NB4 (cell line): ENCODE measurements at regions not wholly inside any gene's neighbourhood (a gene's known extent, or its start where the extent isn't known, plus 50 kb on each side); places are given as distances from the start of the nearest gene placed in this dataset.
A peak's percentile ranks its signal among the peaks of the same experiment; 100 is the strongest.

Source experiments
- DNase-seq: peaks from one replicate; pipeline ENCODE4 v3.0.0; 2010; ENCODE audit warnings: low read depth
- H3K4me3 ChIP-seq: one replicate; pipeline ENCODE4 v1.5.1; 2011; ENCODE audit warnings: mild to moderate bottlenecking, low read depth, low read length, moderate library complexity
- CTCF ChIP-seq: IDR thresholded peaks from one replicate; pipeline ENCODE4 v1.5.1; 2012; ENCODE audit warnings: low read depth, low read length
- MYC ChIP-seq: IDR thresholded peaks from 2 replicates; pipeline ENCODE4 v1.6.1; 2011; ENCODE audit warnings: low read depth, low read length
- POLR2A ChIP-seq: IDR thresholded peaks from 2 replicates; pipeline ENCODE4 v1.6.1; 2011; ENCODE audit warnings: mild to moderate bottlenecking; ENCODE audit not compliant: insufficient read length; ENCODE audit errors: extremely low read depth
- TF ChIP-seq, protein P1 (sequence below): IDR thresholded peaks from 2 replicates; pipeline ENCODE4 v1.6.1; 2011; ENCODE audit warnings: low read depth, low read length

DNA sequence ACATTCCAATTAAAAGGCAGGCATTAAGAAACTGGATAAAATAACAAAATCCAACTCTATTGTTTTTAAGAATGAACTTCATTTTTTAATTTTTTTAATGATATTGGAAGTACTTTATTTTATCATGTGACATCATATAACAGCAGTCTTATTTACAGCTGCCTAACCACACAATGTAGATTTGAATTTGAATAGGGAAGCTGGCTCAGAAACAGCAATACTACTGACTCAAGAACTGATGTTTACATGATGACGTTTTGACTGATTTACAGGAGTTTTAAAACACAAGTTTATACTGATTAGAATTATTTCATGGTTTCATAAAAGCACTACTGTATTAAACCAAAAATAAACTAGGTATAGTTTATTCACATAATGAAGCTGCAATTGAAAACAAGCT is 348.7 kb upstream of the NR5A2 start:
- TF ChIP-seq POLR2A (no peak), MYC (no peak), CTCF (no peak)
- TF ChIP-seq, protein P1, sequence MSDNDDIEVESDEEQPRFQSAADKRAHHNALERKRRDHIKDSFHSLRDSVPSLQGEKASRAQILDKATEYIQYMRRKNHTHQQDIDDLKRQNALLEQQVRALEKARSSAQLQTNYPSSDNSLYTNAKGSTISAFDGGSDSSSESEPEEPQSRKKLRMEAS = no peak
- H3K4me3 ChIP-seq = no peak overlapping the region

DNA sequence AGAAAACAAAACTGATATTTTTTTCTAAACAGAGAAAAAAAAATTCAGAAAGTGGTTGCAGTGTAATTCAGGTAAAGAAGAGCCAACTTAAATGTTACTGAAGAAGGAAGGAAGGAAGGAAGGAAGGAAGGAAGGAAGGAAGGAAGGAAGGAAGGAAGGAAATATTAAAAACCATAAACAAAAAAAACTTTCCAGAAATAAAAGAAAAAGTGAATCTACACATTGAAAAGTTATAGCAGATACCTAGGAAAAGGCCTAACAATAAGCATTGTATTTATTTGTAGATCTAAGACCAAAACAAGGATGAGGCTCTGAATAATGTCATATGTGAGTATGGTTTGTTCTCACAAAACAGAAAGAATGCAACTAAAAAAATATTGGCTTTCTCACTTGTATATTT is 345.4 kb upstream of the NR5A2 start:
- no peak overlapping the region for H3K4me3 ChIP-seq
- TF ChIP-seq, protein P1 = no peak
- TF ChIP-seq POLR2A (no peak), CTCF (no peak), MYC (no peak)
- no peak for DNase-seq

More for the DNA sequence above, 348.7 kb upstream of the NR5A2 start:
- no peak for DNase-seq

- H3K4me3 ChIP-seq = no peak overlapping the region
- DNase-seq = peak; percentile 69
- TF ChIP-seq POLR2A (no peak), CTCF (peak; percentile 58), MYC (peak; percentile 44; the same call in 1 of the 2 replicates)
- TF ChIP-seq, protein P1 = peak; percentile 74
These were observed 342.7 kb upstream of the NR5A2 start for GRCh38 chr1:199684686-199685273.

- TF ChIP-seq, protein P1 = no peak
- TF ChIP-seq CTCF (no peak), POLR2A (no peak), MYC (no peak)
- no peak overlapping the region for H3K4me3 ChIP-seq
- DNase-seq = no peak
These were observed 342.1 kb upstream of the NR5A2 start for GRCh38 chr1:199685369-199685768.

- DNase-seq = no peak
These were observed 340.2 kb upstream of the NR5A2 start for GRCh38 chr1:199687321-199687720.

More at GRCh38 chr1:199687321-199687720, 340.2 kb upstream of the NR5A2 start:
- TF ChIP-seq, protein P1 = no peak
- no peak for TF ChIP-seq MYC
- no peak for TF ChIP-seq POLR2A
- TF ChIP-seq CTCF = no peak
- H3K4me3 ChIP-seq = no peak overlapping the region
